ENCODE measurements at regions not wholly inside any gene's neighbourhood (a gene's known extent, or its start where the extent isn't known, plus 50 kb on each side); places are given as distances from the start of the nearest gene placed in this dataset.

DNA sequence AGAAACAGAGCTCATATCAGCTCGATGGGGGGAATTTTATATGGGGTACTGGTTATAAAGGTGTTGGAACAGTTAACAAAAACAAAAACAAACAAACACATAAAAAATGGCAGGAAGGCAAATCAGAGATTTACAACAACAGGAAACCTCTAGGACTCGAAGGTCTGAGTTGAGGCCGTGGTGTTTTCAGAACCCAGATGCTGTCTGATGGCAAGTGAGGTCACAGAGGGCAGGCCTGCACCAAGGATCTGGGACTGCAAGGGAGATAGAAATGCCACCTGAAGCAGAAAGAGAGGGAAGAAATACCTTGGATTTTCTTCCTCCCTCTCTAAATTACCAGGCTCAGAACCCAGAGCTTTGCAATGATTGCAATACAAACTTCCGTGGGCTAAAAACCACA is 429.5 kb downstream of the ZNF521 start:
- Histone ChIP-seq H3K36me3 (ENCODE audit: control insufficient read depth in 4 of 4, insufficient read depth in 3 of 4, low read depth in 1 of 4, low read length in 3 of 4) (no peaks in the 10 kb centered on the region), H3K27ac (ENCODE audit: low read depth in 1 of 2, low read length in 2 of 2) (no peak overlapping the region), H3K9ac (ENCODE audit: low read depth in 1 of 2, low read length in 2 of 2) (no peak overlapping the region), H3K9me3 (ENCODE audit: control insufficient read depth in 4 of 4, low read length in 3 of 4) (no peaks in the 10 kb centered on the region), H3K4me1 (ENCODE audit: control insufficient read depth in 4 of 4, insufficient read depth in 4 of 4, low read length in 3 of 4) (no peaks in the 10 kb centered on the region), H3K4me3 (ENCODE audit: low read depth in 1 of 3, low read length in 3 of 3) (no peak overlapping the region), H3K27me3 (ENCODE audit: control insufficient read depth in 4 of 4, insufficient read depth in 4 of 4, low read length in 3 of 4) (peaks cover 0 to 7% (median 0%) of the 10 kb centered on the region in 4 donors)
- TF ChIP-seq NR2F2 (IDR thresholded peaks at IDR 0.05) (no peak), EGR1 (IDR thresholded peaks at IDR 0.05; ENCODE audit: low read depth in 2 of 2) (no peak), FOXA1 (IDR thresholded peaks at IDR 0.05) (no peak), RAD21 (IDR thresholded peaks at IDR 0.05) (no peak), HNF4G (IDR thresholded peaks at IDR 0.05) (no peak), JUND (IDR thresholded peaks at IDR 0.05) (no peak), RXRA (IDR thresholded peaks at IDR 0.05) (no peak), SP1 (IDR thresholded peaks at IDR 0.05) (no peak), TAF1 (conservative IDR thresholded peaks at IDR 0.05) (no peak), HNF4A (conservative IDR thresholded peaks at IDR 0.05) (no peak), GABPA (IDR thresholded peaks at IDR 0.05 in 1 of 2, conservative IDR thresholded peaks at IDR 0.05 in 1 of 2) (no peak), FOXA2 (IDR thresholded peaks at IDR 0.05) (no peak)
- TF ChIP-seq, protein P1, sequence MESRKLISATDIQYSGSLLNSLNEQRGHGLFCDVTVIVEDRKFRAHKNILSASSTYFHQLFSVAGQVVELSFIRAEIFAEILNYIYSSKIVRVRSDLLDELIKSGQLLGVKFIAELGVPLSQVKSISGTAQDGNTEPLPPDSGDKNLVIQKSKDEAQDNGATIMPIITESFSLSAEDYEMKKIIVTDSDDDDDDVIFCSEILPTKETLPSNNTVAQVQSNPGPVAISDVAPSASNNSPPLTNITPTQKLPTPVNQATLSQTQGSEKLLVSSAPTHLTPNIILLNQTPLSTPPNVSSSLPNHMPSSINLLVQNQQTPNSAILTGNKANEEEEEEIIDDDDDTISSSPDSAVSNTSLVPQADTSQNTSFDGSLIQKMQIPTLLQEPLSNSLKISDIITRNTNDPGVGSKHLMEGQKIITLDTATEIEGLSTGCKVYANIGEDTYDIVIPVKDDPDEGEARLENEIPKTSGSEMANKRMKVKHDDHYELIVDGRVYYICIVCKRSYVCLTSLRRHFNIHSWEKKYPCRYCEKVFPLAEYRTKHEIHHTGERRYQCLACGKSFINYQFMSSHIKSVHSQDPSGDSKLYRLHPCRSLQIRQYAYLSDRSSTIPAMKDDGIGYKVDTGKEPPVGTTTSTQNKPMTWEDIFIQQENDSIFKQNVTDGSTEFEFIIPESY (IDR thresholded peaks at IDR 0.05) = no peak
- TF ChIP-seq, protein P2, sequence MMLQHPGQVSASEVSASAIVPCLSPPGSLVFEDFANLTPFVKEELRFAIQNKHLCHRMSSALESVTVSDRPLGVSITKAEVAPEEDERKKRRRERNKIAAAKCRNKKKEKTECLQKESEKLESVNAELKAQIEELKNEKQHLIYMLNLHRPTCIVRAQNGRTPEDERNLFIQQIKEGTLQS (IDR thresholded peaks at IDR 0.05) = no peak
- TF ChIP-seq, protein P3, sequence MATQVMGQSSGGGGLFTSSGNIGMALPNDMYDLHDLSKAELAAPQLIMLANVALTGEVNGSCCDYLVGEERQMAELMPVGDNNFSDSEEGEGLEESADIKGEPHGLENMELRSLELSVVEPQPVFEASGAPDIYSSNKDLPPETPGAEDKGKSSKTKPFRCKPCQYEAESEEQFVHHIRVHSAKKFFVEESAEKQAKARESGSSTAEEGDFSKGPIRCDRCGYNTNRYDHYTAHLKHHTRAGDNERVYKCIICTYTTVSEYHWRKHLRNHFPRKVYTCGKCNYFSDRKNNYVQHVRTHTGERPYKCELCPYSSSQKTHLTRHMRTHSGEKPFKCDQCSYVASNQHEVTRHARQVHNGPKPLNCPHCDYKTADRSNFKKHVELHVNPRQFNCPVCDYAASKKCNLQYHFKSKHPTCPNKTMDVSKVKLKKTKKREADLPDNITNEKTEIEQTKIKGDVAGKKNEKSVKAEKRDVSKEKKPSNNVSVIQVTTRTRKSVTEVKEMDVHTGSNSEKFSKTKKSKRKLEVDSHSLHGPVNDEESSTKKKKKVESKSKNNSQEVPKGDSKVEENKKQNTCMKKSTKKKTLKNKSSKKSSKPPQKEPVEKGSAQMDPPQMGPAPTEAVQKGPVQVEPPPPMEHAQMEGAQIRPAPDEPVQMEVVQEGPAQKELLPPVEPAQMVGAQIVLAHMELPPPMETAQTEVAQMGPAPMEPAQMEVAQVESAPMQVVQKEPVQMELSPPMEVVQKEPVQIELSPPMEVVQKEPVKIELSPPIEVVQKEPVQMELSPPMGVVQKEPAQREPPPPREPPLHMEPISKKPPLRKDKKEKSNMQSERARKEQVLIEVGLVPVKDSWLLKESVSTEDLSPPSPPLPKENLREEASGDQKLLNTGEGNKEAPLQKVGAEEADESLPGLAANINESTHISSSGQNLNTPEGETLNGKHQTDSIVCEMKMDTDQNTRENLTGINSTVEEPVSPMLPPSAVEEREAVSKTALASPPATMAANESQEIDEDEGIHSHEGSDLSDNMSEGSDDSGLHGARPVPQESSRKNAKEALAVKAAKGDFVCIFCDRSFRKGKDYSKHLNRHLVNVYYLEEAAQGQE (IDR thresholded peaks at IDR 0.05) = no peak
- TF ChIP-seq, protein P4, sequence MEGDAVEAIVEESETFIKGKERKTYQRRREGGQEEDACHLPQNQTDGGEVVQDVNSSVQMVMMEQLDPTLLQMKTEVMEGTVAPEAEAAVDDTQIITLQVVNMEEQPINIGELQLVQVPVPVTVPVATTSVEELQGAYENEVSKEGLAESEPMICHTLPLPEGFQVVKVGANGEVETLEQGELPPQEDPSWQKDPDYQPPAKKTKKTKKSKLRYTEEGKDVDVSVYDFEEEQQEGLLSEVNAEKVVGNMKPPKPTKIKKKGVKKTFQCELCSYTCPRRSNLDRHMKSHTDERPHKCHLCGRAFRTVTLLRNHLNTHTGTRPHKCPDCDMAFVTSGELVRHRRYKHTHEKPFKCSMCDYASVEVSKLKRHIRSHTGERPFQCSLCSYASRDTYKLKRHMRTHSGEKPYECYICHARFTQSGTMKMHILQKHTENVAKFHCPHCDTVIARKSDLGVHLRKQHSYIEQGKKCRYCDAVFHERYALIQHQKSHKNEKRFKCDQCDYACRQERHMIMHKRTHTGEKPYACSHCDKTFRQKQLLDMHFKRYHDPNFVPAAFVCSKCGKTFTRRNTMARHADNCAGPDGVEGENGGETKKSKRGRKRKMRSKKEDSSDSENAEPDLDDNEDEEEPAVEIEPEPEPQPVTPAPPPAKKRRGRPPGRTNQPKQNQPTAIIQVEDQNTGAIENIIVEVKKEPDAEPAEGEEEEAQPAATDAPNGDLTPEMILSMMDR (IDR thresholded peaks at IDR 0.05; ENCODE audit: low read depth, low read length, missing input control) = no peak
- no peak for DNase-seq (ENCODE audit: low spot score)
- 46% methylated on average over 4 of the region's 4 CpGs for WGBS

DNA sequence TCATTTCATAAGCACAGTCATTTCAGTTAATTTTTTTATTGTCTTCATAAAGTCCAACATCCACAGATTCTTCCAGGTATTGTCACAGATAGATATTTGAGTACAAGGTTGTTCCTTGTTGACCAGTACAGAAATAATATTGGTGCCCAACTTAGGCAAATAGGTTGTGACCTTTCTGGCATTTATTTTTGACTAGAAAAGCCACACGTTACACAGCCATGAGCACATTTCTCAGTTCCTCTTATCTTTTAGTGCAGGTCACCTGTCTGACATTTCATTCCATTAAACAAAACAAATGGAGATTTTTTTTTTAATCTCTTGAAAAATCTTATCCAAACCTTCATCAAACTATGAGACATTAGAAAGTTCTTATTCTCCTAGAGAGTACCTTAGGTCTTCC is 428.8 kb downstream of the ZNF521 start:
- no peak for TF ChIP-seq FOXA2 (IDR thresholded peaks at IDR 0.05)
- no peak for TF ChIP-seq RAD21 (IDR thresholded peaks at IDR 0.05)
- TF ChIP-seq EGR1 (IDR thresholded peaks at IDR 0.05; ENCODE audit: low read depth in 2 of 2) = no peak
- TF ChIP-seq, protein P2 (IDR thresholded peaks at IDR 0.05) = no peak
- TF ChIP-seq, protein P3 (IDR thresholded peaks at IDR 0.05) = no peak
- TF ChIP-seq FOXA1 (IDR thresholded peaks at IDR 0.05) = no peak
- TF ChIP-seq YY1 (IDR thresholded peaks at IDR 0.05) = no peak
- TF ChIP-seq SP1 (IDR thresholded peaks at IDR 0.05) = no peak
- TF ChIP-seq, protein P1 (IDR thresholded peaks at IDR 0.05) = no peak
- no peak for TF ChIP-seq GABPA (IDR thresholded peaks at IDR 0.05 in 1 of 2, conservative IDR thresholded peaks at IDR 0.05 in 1 of 2)
- TF ChIP-seq, protein P5, sequence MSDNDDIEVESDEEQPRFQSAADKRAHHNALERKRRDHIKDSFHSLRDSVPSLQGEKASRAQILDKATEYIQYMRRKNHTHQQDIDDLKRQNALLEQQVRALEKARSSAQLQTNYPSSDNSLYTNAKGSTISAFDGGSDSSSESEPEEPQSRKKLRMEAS (IDR thresholded peaks at IDR 0.05) = no peak
- TF ChIP-seq JUND (IDR thresholded peaks at IDR 0.05) = no peak
- TF ChIP-seq NR2F2 (IDR thresholded peaks at IDR 0.05) = no peak
- H3K9me3 ChIP-seq (ENCODE audit: control insufficient read depth in 4 of 4, low read length in 3 of 4) = no peaks in the 10 kb centered on the region
- H3K4me1 ChIP-seq (ENCODE audit: control insufficient read depth in 4 of 4, insufficient read depth in 4 of 4, low read length in 3 of 4) = no peaks in the 10 kb centered on the region
- H3K36me3 ChIP-seq (ENCODE audit: control insufficient read depth in 4 of 4, insufficient read depth in 3 of 4, low read depth in 1 of 4, low read length in 3 of 4) = no peaks in the 10 kb centered on the region
- no peak overlapping the region for H3K9ac ChIP-seq (ENCODE audit: low read depth in 1 of 2, low read length in 2 of 2)
- H3K27me3 ChIP-seq (ENCODE audit: control insufficient read depth in 4 of 4, insufficient read depth in 4 of 4, low read length in 3 of 4) = peaks cover 0 to 7% (median 0%) of the 10 kb centered on the region in 4 donors
- no peak for DNase-seq (ENCODE audit: low spot score)
- 0% methylated on average over 1 of the region's 1 CpG for WGBS
- no peak overlapping the region for H3K27ac ChIP-seq (ENCODE audit: low read depth in 1 of 2, low read length in 2 of 2)
- no peak overlapping the region for H3K4me3 ChIP-seq (ENCODE audit: low read depth in 1 of 3, low read length in 3 of 3)

All from liver (tissue), 8 donors.